HG02759 (cell line): ENCODE measurements at regions not wholly inside any gene's neighbourhood (a gene's known extent, or its start where the extent isn't known, plus 50 kb on each side); places are given as distances from the start of the nearest gene placed in this dataset.
"Not testable (repeated sequence)": the region's sequence is repeated elsewhere in the genome, so short reads cannot be mapped to it uniquely, and the experiment has no call there.

Experiments
- ATAC-seq: cut with Tn5 transposase; IDR thresholded peaks from one replicate; pipeline ENCODE4 v1.9.1; 2021; ENCODE audit warnings: mild to moderate bottlenecking, moderate library complexity; ENCODE audit not compliant: unreplicated experiment

- not testable (repeated sequence) for ATAC-seq
Measured at GRCh38 chr2:195228547-195228946, 428.5 kb upstream of the SLC39A10 start.

- no peak for ATAC-seq
Measured at GRCh38 chr2:195214072-195214471, 443.0 kb upstream of the SLC39A10 start.

- ATAC-seq = no peak
Measured at GRCh38 chr2:195212586-195212985, 444.4 kb upstream of the SLC39A10 start.

- ATAC-seq = no peak
Measured at GRCh38 chr2:195202163-195202845, 454.7 kb upstream of the SLC39A10 start.

- ATAC-seq = no peak
Measured at GRCh38 chr2:195199864-195200263, 457.2 kb upstream of the SLC39A10 start.

GRCh38 chr2:195181059-195181705, 475.8 kb upstream of the SLC39A10 start:
- no peak for ATAC-seq

GRCh38 chr2:195168369-195168768, 488.7 kb upstream of the SLC39A10 start:
- ATAC-seq = no peak

- no peak for ATAC-seq
Measured at GRCh38 chr2:195164930-195165329, 492.1 kb upstream of the SLC39A10 start.

GRCh38 chr2:195162918-195163317, 494.1 kb upstream of the SLC39A10 start:
- no peak for ATAC-seq

- no peak for ATAC-seq
Measured at GRCh38 chr2:195162194-195162593, 494.8 kb upstream of the SLC39A10 start.

GRCh38 chr2:195160963-195161362, 496.1 kb upstream of the SLC39A10 start:
- no peak for ATAC-seq

GRCh38 chr2:195151711-195152110, 505.3 kb upstream of the SLC39A10 start:
- ATAC-seq = no peak

GRCh38 chr2:195150819-195151218, 506.2 kb upstream of the SLC39A10 start:
- no peak for ATAC-seq

- ATAC-seq = no peak
Measured at GRCh38 chr2:195148004-195148403, 509.0 kb upstream of the SLC39A10 start.

- ATAC-seq = no peak
Measured at GRCh38 chr2:195146761-195147541, 510.1 kb upstream of the SLC39A10 start.

- ATAC-seq = no peak
Measured at GRCh38 chr2:195138435-195138834, 518.6 kb upstream of the SLC39A10 start.

- ATAC-seq = not testable (repeated sequence)
Measured at GRCh38 chr2:195125889-195126288, 531.1 kb upstream of the SLC39A10 start.

GRCh38 chr2:195124391-195125079, 532.5 kb upstream of the SLC39A10 start:
- no peak for ATAC-seq

GRCh38 chr2:195122653-195123052, 534.4 kb upstream of the SLC39A10 start:
- ATAC-seq = no peak

- no peak for ATAC-seq
Measured at GRCh38 chr2:195121341-195121740, 535.7 kb upstream of the SLC39A10 start.

GRCh38 chr2:195119231-195119630, 537.8 kb upstream of the SLC39A10 start:
- ATAC-seq = no peak
